ENCODE measurements at regions not wholly inside any gene's neighbourhood (a gene's known extent, or its start where the extent isn't known, plus 50 kb on each side); places are given as distances from the start of the nearest gene placed in this dataset.

GRCh38 chr4:100842856-100843255, 325.0 kb upstream of the EMCN start:
- no peak for TF ChIP-seq CTCF (IDR thresholded peaks at IDR 0.05)
- no peak for TF ChIP-seq POLR2A (IDR thresholded peaks at IDR 0.05)

Measured in right lobe of liver (tissue), 4 donors.